HG02852 (cell line): ENCODE measurements at regions not wholly inside any gene's neighbourhood (a gene's known extent, or its start where the extent isn't known, plus 50 kb on each side); places are given as distances from the start of the nearest gene placed in this dataset.
"Not testable (repeated sequence)": the region's sequence is repeated elsewhere in the genome, so short reads cannot be mapped to it uniquely, and the experiment has no call there.

Experiments used
- ATAC-seq: cut with Tn5 transposase; IDR thresholded peaks from one replicate; pipeline ENCODE4 v1.9.1; 2021; ENCODE audit warnings: mild to moderate bottlenecking, moderate library complexity; ENCODE audit not compliant: unreplicated experiment

- no peak for ATAC-seq
Observed at GRCh38 chr3:177356113-177356512, 158.8 kb upstream of the TBL1XR1 start.

GRCh38 chr3:177356952-177357351, 159.7 kb upstream of the TBL1XR1 start:
- ATAC-seq = no peak

GRCh38 chr3:177357352-177358090, 160.2 kb upstream of the TBL1XR1 start:
- ATAC-seq = no peak

GRCh38 chr3:177358091-177358976, 161.1 kb upstream of the TBL1XR1 start:
- peak; percentile 39 for ATAC-seq

GRCh38 chr3:177358977-177359592, 161.8 kb upstream of the TBL1XR1 start:
- ATAC-seq = no peak

- peak; percentile 69 for ATAC-seq
Observed at GRCh38 chr3:177359593-177360357, 162.5 kb upstream of the TBL1XR1 start.

GRCh38 chr3:177361081-177361938, 164.0 kb upstream of the TBL1XR1 start:
- ATAC-seq = no peak

- no peak for ATAC-seq
Observed at GRCh38 chr3:177362626-177363025, 165.3 kb upstream of the TBL1XR1 start.

GRCh38 chr3:177364236-177364635, 167.0 kb upstream of the TBL1XR1 start:
- no peak for ATAC-seq

GRCh38 chr3:177365294-177365693, 168.0 kb upstream of the TBL1XR1 start:
- not testable (repeated sequence) for ATAC-seq

- ATAC-seq = no peak
Observed at GRCh38 chr3:177367788-177368187, 170.5 kb upstream of the TBL1XR1 start.

GRCh38 chr3:177370246-177370822, 173.1 kb upstream of the TBL1XR1 start:
- ATAC-seq = no peak

- no peak for ATAC-seq
Observed at GRCh38 chr3:177371146-177371545, 173.9 kb upstream of the TBL1XR1 start.

- no peak for ATAC-seq
Observed at GRCh38 chr3:177371888-177372287, 174.6 kb upstream of the TBL1XR1 start.

- no peak for ATAC-seq
Observed at GRCh38 chr3:177374323-177374722, 177.0 kb upstream of the TBL1XR1 start.

GRCh38 chr3:177375316-177375715, 178.0 kb upstream of the TBL1XR1 start:
- ATAC-seq = no peak

GRCh38 chr3:177377166-177377565, 179.9 kb upstream of the TBL1XR1 start:
- no peak for ATAC-seq

GRCh38 chr3:177378168-177378567, 180.9 kb upstream of the TBL1XR1 start:
- peak; percentile 79 for ATAC-seq

- no peak for ATAC-seq
Observed at GRCh38 chr3:177379045-177379444, 181.8 kb upstream of the TBL1XR1 start.

GRCh38 chr3:177381070-177381469, 183.8 kb upstream of the TBL1XR1 start:
- no peak for ATAC-seq
